ENCODE measurements at regions not wholly inside any gene's neighbourhood (a gene's known extent, or its start where the extent isn't known, plus 50 kb on each side); places are given as distances from the start of the nearest gene placed in this dataset.
"Not testable (repeated sequence)": the region's sequence is repeated elsewhere in the genome, so short reads cannot be mapped to it uniquely, and the experiment has no call there.

DNA sequence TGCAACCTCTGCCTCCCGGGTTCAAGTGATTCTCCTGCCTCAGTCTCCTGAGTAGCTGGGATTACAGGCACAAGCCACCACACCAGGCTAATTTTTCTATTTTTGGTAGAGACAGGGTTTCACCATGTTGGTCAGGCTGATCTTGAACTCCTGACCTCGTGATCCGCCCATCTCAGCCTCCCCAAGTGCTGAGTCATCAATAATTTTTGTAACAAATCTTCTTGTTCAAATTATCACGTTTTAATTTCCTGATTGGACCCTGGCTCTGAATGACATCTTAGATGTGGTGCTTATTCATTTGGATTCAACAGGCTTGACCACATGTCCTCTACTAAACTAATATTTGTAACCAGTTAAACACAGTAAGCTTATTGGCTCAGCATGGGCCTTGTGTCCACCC is 151.3 kb upstream of the TGFBR2 start:
- TF ChIP-seq, protein P1, sequence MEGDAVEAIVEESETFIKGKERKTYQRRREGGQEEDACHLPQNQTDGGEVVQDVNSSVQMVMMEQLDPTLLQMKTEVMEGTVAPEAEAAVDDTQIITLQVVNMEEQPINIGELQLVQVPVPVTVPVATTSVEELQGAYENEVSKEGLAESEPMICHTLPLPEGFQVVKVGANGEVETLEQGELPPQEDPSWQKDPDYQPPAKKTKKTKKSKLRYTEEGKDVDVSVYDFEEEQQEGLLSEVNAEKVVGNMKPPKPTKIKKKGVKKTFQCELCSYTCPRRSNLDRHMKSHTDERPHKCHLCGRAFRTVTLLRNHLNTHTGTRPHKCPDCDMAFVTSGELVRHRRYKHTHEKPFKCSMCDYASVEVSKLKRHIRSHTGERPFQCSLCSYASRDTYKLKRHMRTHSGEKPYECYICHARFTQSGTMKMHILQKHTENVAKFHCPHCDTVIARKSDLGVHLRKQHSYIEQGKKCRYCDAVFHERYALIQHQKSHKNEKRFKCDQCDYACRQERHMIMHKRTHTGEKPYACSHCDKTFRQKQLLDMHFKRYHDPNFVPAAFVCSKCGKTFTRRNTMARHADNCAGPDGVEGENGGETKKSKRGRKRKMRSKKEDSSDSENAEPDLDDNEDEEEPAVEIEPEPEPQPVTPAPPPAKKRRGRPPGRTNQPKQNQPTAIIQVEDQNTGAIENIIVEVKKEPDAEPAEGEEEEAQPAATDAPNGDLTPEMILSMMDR (IDR thresholded peaks at IDR 0.05; ENCODE audit: low read depth, low read length, poor library complexity, severe bottlenecking): not testable (repeated sequence)
- not testable (repeated sequence) for TF ChIP-seq EZH2phosphoT487 (IDR thresholded peaks at IDR 0.05; ENCODE audit: borderline replicate concordance, low read length)

Data from DOHH2 (cell line).